ENCODE measurements at regions not wholly inside any gene's neighbourhood (a gene's known extent, or its start where the extent isn't known, plus 50 kb on each side); places are given as distances from the start of the nearest gene placed in this dataset.

GRCh38 chr17:83173914-83174361, 94.5 kb downstream of the METRNL start:
- intact Hi-C loops (cut with DNase I; ENCODE audit: low total_unique reads) = no loop called here
- H3K9me3 ChIP-seq = no peaks in the 10 kb centered on the region

DNA sequence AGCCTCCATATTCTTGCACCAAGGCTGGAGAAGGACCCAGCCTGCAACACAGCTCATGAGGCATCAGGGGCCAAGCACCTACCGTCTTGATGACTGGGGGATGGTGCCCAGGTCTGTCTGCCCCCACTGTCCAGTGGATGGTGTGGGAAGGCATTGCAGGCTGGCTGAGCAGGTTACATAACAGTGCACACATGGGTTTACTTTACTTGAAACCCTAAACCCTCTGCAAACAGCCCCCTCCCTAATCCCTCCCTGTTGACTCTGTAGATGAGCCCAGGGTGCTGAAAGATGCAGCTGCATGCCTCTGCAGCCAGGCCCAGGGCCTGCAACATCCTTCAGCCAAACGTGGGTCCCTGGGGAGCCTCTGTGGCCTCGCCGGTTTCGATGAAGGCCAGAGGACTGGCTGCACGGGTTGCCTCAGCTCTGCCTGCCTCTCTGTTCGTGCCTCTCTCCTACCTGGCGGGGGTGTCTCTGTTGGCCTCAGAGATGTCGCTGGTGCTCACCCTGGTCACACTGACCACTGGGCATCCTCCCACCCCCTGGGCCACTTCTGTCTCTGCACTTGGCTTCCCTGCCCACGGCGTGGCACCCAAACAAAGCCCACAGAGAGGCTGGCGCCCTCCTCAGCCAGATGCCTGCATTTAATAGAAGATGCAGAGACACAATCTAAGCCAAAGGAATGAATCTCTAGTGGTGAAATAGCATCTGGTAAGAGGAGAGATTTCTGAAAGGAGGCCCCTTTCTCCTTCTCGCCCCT, 95.1 kb downstream of the METRNL start:
- TF ChIP-seq, protein P1, sequence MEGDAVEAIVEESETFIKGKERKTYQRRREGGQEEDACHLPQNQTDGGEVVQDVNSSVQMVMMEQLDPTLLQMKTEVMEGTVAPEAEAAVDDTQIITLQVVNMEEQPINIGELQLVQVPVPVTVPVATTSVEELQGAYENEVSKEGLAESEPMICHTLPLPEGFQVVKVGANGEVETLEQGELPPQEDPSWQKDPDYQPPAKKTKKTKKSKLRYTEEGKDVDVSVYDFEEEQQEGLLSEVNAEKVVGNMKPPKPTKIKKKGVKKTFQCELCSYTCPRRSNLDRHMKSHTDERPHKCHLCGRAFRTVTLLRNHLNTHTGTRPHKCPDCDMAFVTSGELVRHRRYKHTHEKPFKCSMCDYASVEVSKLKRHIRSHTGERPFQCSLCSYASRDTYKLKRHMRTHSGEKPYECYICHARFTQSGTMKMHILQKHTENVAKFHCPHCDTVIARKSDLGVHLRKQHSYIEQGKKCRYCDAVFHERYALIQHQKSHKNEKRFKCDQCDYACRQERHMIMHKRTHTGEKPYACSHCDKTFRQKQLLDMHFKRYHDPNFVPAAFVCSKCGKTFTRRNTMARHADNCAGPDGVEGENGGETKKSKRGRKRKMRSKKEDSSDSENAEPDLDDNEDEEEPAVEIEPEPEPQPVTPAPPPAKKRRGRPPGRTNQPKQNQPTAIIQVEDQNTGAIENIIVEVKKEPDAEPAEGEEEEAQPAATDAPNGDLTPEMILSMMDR (IDR thresholded peaks at IDR 0.05) = no peak
- Histone ChIP-seq H3K27me3 (peaks cover 0 to 2% of the 10 kb centered on the region in 2 donors), H3K9me3 (no peaks in the 10 kb centered on the region), H3K27ac (no peak overlapping the region), H3K4me1 (peaks cover 0 to 11% (median 3%) of the 10 kb centered on the region in 4 donors), H3K36me3 (no peaks in the 10 kb centered on the region), H3K4me3 (no peak overlapping the region)
- intact Hi-C loops (cut with DNase I; ENCODE audit: low total_unique reads) = no loop called here
- DNase-seq = no peak

More at GRCh38 chr17:83173914-83174361, 94.5 kb downstream of the METRNL start:
- Histone ChIP-seq H3K27ac (no peak overlapping the region), H3K36me3 (no peaks in the 10 kb centered on the region), H3K27me3 (peaks cover 0 to 2% of the 10 kb centered on the region in 2 donors), H3K4me3 (no peak overlapping the region), H3K4me1 (peaks cover 0 to 11% (median 3%) of the 10 kb centered on the region in 4 donors)
- DNase-seq = no peak
- TF ChIP-seq, protein P1 (IDR thresholded peaks at IDR 0.05) = no peak

GRCh38 chr17:83175119-83175821, 95.9 kb downstream of the METRNL start:
- DNase-seq = no peak
- Histone ChIP-seq H3K9me3 (no peaks in the 10 kb centered on the region), H3K27ac (no peak overlapping the region), H3K27me3 (peaks cover 0 to 2% of the 10 kb centered on the region in 2 donors), H3K36me3 (no peaks in the 10 kb centered on the region), H3K4me3 (no peak overlapping the region), H3K4me1 (peaks cover 0 to 11% (median 3%) of the 10 kb centered on the region in 4 donors)
- TF ChIP-seq, protein P1 (IDR thresholded peaks at IDR 0.05) = no peak
- intact Hi-C loops (cut with DNase I; ENCODE audit: low total_unique reads) = no loop called here

DNA sequence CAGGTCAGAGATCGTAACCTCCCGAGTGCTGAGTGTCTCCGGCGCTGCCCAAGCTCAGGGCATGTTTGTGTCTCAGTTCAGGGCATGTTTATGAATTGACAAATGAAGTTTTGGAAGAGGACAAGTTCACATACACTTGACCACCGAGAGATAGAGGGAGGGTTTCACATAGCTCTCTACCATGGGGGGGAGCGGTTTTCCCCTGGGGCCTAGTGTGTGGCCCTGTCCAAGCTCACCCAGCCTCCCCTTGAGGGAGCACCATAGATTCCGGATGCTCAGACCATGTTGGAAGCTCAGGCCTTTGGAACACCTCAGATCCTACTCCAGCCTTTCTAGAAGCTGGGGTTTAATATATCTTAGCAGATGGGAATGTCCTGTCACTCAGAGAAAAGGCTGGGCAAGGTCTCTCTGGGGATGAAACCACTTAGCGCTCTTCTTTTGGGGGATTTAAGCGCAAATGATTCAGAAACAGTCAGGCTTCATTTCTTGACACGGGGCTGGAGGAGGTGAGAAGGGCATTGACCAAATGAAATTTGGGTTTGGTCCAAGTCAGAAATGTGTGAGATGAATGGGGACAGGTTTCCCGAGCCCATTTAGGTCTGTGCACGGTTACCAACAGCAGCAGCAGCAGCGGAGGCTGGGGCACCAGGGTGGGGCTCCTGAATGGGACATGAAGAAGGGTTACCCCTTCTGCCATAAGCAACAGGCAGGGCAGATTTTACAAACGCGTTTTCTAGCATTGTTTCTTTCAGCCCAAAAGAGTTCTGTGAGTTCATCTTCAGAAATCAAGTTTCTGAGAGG, 96.6 kb downstream of the METRNL start:
- no peak for DNase-seq
- intact Hi-C loops (cut with DNase I; ENCODE audit: low total_unique reads) = no loop called here
- no peaks in the 10 kb centered on the region for H3K36me3 ChIP-seq
- no peaks in the 10 kb centered on the region for H3K9me3 ChIP-seq
- H3K27ac ChIP-seq = no peak overlapping the region
- peaks cover 0 to 2% of the 10 kb centered on the region in 2 donors for H3K27me3 ChIP-seq
- TF ChIP-seq, protein P1 (IDR thresholded peaks at IDR 0.05) = no peak
- peaks cover 0 to 11% (median 3%) of the 10 kb centered on the region in 4 donors for H3K4me1 ChIP-seq
- H3K4me3 ChIP-seq = no peak overlapping the region
